ENCODE measurements at regions not wholly inside any gene's neighbourhood (a gene's known extent, or its start where the extent isn't known, plus 50 kb on each side); places are given as distances from the start of the nearest gene placed in this dataset.

DNA sequence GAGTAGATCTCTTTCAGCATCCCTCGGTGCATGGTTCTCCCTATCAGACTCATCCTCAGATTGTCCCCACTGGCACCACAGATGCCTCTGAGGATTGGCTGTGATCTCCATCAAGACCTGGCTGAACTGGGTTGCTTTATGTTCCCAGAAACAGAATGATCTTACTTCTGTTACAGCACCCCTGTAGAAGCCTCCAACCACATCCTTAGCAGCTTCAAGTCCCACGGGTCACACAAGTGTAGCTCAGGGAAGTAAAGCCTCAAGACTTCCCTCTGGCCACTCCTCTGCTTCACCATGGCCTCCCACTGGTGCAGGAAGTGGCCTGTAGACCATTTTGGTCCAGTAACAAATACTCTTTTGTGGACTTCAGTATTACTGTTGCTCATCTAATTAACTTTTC is 566.4 kb upstream of the SUCLG2 start (continued):
- TF ChIP-seq CTBP2 (IDR thresholded peaks at IDR 0.05; ENCODE audit: borderline replicate concordance, insufficient read depth, insufficient read length, low read length) (no peak), SUZ12 (IDR thresholded peaks at IDR 0.05; ENCODE audit: low read length) (no peak), RBBP5 (IDR thresholded peaks at IDR 0.05; ENCODE audit: borderline replicate concordance, low read depth, low read length) (no peak), TAF7 (optimal IDR thresholded peaks at IDR 0.05; ENCODE audit: borderline replicate concordance, low read depth, low read length) (no peak), NANOG (IDR thresholded peaks at IDR 0.05; ENCODE audit: insufficient read depth, low read depth, low read length, poor library complexity, severe bottlenecking) (no peak), SRF (IDR thresholded peaks at IDR 0.05; ENCODE audit: low read depth, low read length) (no peak)
- TF ChIP-seq, protein P1, sequence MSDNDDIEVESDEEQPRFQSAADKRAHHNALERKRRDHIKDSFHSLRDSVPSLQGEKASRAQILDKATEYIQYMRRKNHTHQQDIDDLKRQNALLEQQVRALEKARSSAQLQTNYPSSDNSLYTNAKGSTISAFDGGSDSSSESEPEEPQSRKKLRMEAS (IDR thresholded peaks at IDR 0.05), result no peak
